HG02840 (cell line): ENCODE measurements at regions not wholly inside any gene's neighbourhood (a gene's known extent, or its start where the extent isn't known, plus 50 kb on each side); places are given as distances from the start of the nearest gene placed in this dataset.
"Not testable (repeated sequence)": the region's sequence is repeated elsewhere in the genome, so short reads cannot be mapped to it uniquely, and the experiment has no call there.

Experiments
- ATAC-seq: cut with Tn5 transposase; IDR thresholded peaks from one replicate; pipeline ENCODE4 v1.9.1; 2021; ENCODE audit warnings: mild to moderate bottlenecking, moderate library complexity, moderate number of reproducible peaks; ENCODE audit not compliant: unreplicated experiment, low FRiP score

DNA sequence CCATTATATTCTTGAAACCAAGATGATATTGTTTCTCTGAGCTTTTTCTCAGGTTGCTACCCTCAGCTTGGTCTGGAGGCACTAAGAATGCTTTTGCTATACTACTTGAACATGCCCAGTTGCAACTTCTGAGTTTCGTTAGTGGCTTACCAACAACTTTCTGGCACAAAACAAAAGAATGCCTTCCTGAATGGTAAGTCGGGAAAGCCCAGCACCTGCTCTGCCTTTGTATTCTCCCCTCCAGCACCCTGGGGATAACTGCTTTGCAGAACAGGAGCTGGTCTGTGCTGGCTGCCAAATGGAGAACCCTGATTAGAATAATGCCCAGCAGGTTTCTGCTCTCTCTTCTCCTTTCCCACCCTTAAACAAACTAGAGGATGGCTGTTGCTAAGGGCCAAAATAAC lies 149.3 kb downstream of the TGFB2 start:
- ATAC-seq = no peak

DNA sequence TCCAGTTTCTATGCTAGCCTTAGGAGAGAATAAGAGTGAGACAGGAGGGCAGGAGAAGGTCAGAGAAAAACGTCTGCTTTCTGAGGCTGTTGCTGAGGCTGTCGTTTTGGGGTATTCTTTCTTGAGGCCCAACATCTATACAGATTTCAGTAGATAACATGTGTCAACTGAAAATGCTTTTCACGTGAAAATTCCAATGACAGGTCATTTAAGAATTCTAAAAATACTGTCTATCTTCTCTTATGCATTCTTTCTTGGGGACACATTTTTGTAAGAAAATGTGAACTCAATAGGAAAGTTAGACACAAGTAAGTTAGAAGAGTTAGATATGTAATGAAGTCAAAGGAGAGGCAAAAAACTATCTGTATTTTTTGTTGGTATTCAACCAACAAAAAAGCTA lies 150.8 kb downstream of the TGFB2 start:
- no peak for ATAC-seq

DNA sequence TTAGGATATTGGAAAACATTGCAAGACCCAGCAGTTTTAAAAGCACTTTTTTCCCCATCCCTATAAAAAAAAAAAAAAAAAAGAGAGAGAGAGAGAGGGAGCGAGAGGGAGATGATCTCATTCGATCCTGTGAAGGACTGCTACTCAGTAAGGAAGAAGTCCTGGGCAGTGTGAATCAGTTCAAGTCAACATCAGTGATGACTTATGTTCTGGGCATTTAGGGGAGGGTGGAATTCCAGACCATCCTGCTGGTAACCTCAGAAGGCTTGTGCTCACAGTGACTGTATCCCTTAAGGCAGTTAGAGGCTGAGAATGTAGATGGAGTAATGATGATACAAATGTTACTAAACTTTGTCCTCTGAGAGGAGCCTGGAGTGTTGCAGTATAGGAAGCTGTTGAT lies 151.4 kb downstream of the TGFB2 start:
- no peak for ATAC-seq

DNA sequence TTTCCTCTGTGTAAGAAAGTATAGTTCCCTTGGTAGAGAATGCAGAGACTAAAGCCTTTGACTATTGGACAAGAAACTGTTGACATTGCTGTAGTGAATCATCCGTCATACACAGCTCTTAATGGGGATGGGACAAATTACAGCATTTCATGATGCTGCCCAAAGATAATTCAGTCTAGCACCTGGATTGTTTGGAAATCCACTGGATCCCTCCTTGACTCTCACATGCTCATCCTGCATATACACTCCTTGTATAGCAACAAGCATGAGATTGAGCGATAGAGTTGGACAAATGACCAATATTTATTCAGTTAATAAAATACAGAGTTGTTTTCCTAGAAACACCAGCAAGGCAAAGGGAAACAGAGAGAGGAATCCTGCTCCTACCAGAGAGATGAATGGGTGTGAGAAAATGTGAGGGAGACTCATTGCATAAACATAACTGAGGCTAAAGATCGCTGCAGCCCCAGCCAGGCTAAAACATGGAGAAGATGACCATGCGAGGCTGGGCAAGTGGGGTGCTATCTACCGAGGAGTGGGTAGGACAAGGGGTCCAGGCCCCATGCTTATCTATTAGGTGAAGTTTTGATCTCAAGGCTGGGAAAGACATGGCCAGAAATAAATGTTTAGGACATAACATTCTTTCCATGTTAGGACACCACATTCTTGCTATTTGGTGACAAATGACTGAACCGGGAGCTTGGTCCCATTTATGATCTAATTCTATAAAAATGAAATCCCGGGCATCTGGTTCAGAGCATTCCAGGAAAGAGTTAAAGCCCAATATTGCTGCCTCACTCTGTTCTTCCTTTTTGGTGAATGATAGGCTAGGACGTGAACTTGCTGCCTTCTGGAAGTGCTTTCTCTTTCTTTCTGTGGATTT lies 153.2 kb downstream of the TGFB2 start:
- no peak for ATAC-seq

DNA sequence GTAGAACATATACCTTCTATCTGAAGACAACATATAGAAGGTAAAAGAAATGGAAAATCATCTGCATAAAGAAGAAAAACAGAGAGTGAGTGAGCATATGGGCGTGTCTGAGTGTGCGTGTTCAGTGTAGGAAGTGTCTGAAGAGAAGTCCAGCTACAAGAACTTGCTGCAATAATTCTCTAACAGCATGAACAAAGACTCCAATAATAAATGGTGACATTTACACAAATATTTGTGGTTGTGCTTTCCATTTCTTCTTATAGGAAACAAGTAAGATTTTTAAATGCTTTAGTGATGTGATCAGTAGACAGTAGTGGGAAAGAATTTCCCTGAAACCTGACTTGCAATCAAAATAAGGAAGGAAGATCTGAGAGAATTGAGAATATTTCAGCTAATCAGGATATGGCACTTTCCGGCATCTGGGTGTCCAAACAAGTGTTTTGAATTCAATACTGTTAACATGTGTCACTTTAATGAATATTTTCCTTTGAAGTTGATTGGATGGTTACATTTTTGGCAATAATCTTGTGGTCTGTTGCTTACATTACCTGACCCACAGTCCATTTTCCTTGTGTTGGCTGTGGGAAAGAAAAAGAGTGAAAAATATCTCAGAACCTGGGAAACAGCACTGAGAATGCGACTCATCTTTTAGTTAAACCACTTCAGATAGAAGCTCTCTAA lies 154.0 kb downstream of the TGFB2 start:
- no peak for ATAC-seq

DNA sequence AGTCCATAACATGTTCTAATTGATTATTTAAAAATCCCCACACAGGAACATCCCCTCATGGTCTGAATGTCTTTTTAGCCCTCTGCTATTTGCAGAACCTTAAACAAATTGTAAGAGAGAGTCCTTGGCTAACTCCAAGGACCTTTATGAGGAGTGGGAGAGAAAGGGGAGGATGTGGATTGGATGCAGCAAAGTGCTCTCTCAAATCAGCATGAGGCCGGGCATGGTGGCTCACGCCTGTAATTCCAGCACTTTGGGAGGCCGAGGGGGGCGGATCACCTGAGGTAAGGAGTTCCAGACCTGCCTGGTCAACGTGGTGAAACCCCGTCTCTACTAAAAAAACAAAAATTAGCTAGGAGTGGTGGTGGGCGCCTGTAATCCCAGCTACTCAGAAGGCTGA lies 154.8 kb downstream of the TGFB2 start:
- ATAC-seq = no peak

DNA sequence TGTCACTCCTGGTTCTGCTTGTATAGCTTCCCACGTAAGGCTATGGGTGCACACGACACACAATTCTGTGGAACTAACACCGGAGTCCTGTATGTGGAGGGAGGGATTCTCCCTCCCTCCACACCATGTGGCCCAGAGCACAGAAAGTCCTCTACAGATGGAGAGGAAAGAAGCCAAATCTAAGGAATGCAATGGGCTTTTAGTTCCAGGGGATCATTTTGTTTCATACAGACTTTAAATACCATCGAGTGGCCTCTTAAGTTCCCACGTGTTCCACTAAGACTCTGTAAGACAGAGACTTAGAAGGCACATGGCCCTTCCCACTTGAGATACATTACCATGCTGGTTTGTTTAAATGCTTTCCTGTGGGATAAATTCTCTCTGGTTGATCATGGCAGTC lies 156.0 kb downstream of the TGFB2 start:
- ATAC-seq = no peak

DNA sequence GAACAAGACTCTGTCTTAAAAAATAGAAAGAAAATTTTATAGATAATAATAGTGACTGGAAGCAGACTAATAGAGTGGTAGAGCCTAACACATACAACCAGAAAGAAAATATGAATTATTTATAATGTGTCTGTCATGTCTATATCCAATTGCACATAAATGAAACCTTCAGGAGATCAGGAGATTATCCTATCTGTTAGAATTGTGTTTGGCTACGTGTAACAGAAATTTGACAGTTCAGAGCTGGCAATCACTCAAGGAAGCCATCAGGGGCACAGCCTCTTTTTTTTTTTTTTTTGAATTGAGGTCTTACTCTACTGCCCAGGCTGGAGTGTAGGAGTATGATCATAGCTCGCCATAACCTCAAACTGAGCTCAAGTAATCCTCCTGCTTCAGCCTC lies 157.2 kb downstream of the TGFB2 start:
- ATAC-seq = no peak

DNA sequence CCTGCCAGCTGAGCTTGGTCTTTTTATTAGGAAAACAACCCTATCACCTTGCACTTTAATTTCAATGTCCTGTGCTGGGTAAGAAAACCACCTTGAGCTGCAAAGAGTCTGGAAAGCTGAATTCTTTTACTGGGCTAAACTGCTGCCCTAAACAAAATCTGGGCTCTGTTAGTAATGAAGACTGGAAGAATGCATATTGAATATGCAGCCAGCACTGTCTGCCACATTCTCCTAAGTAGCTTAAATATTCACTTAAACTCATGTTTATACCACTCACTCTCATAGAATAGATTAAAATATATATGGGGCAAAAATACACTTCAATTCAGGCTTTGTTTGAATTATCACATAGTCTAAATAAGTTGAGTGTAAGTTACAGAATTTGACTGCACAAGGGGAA lies 158.0 kb downstream of the TGFB2 start:
- no peak for ATAC-seq

DNA sequence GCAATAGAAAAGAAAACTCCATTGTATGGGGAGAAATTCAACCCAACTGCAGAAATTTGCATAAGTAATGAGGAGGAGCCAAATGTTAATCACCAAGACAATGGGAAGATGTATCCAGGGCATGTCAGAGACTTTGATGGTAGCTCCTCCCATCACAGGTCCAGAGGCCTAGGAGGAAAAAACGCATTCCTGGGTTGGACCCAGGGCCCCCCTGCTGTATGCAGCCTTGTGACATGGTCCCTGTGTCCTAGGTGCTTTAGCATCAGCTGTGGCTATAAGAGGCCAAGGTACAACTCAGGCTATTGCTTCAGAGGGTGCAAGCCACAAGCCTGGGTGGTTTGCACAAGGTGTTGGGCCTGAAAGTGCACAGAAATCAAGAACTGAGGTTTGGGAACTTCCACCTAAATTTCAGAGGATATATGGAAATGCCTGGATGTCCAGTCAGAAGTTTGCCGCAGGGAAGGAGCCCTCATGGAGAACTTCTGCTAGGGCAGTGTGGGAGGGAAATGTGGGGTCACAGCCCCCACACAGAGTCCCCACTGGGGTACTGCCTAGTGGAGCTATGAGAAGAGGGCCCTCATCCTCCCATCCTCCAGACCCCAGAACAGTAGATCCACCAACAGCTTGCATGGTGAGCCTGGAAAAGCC lies 162.3 kb downstream of the TGFB2 start:
- no peak for ATAC-seq

DNA sequence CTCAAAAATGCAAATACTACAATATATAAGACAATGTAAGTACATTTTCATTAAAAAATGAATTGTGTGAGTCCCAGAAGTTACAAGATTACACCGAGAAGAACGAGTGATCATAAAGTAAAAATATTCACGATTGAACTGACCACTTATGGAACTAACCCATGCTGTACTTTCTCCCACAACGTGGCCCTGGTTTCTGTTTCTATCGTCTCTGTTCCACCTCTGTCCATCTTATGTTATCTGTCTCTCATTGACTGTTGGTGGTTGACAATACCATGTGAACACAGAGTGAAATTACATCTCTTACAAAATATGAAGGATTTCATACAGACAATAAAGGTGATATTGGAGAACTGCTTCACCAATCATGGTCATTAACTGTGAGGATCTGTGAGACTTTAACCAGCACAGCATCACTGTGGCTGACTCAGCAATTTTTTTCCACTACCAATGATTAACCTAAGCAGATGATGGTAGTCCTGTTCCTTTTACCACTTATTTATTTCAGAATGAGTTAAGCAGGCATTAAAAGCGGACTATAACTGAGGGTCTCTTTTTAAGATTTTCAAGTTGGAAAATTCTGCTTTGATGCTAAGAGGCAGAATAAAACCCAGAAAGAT lies 165.1 kb downstream of the TGFB2 start:
- no peak for ATAC-seq

DNA sequence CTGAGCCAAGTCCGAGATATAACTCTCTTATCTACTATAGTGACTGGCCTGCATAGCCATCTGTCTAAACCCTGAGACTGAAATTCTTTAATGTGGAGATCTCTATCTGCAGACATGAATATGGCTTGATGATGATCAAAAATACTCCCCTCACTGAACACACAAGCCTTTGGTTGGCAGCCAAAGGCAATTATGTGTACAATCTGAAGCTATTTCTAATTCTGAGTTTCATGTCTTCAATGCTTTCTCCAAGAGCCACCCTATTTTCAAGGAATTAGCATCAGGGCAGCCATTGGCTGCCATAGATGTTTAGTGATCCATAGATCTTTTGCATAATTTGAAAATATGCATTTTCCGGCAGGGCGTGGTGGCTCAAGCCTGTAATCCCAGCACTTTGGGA lies 168.2 kb downstream of the TGFB2 start:
- no peak for ATAC-seq

DNA sequence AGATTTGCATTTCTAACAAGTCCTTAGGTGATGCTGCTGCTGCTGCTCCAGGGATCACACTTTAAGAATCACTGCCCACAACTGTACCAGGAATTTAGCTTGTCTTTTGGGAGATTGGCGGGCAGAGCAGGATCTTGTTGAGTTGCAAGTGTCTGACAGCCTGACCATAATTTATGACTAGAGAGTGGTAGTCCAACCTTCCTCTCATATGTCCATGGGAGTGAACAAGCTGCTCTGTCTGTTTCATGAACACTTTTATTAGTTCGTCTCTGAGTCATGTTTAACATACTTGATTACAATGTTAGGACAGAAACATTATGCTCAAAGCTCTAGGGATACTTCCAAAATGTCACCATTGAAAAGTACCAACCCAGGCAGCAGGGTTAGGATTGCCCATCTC lies 169.6 kb downstream of the TGFB2 start:
- ATAC-seq = no peak

DNA sequence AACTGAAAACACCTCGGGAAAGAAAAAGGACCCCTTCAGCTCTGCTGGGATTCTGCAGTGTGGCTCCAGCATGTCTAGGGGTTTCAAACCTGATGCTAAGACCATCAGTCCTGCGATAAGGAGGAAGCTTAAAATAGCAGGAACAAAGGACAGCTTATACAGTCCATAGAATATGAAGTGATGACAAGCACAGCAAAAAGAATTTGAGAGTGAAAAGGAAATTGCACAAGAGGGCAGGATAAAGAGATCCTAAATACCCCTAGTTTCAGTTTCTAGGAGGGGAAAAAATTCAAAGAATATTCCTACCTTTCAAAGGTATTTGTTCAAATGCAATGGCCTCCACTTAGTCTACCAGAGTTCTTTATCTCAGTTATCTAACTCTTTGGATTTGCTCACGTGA lies 171.4 kb downstream of the TGFB2 start:
- no peak for ATAC-seq

DNA sequence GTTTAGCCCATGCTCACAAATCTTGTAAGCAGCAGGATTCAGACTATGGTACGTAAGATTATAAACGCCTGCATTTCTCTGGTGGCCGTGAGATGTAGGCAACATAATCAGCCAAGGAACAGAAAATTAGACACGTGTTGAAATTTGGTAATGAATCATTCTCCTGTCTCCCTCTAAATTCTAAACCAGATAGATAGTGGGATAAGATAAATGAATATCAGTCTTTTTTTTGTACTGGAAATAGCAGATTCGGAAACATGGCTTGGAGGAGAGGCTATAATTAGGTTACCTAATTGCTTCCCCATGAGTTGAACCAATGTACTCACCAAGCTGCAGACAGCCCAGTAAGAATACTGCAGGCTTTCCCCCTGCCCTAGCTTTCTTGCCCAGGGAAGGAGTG lies 172.3 kb downstream of the TGFB2 start:
- no peak for ATAC-seq

DNA sequence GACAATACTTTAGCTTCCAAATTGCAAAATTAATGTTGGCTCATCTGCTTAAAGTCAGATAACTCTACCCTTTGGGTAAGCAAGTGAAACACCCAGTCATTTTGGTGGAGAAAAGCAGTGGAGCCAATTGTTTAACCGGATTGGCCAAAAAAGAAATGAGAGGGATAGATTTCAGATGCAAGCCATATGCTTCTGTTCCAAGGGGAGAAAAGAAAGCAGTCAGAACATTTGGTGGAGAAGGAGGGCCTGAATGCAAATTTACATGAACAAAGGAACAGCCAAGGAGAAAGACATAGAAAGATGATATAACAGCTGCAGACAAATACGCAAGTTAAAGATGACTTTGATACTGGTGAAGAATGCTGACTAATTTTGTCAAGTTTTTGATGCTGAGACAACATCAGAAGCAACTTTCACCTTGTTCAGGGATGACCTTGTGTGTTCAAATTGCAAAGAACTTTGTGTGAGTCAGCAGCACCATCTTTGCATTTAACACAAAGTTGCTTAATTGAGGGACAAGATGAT lies 173.1 kb downstream of the TGFB2 start:
- no peak for ATAC-seq

DNA sequence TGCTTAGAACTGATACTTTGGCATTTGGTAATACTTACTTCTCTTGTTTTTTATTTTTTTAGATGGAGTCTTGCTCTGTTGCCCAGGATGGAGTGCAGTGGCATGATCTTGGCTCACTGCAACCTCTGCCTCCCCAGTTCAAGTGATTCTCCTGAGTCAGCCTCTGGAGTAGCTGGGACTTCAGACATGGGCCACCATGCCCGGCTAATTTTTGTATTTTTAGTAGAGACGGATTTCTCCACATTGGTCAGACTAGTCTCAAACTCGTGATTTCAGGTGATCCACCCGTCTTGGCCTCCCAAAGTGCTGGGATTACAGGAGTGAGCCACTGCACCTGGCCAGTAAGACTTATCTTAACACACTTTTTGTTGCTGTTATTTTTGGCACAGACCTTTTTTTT lies 175.5 kb downstream of the TGFB2 start:
- ATAC-seq = not testable (repeated sequence)

DNA sequence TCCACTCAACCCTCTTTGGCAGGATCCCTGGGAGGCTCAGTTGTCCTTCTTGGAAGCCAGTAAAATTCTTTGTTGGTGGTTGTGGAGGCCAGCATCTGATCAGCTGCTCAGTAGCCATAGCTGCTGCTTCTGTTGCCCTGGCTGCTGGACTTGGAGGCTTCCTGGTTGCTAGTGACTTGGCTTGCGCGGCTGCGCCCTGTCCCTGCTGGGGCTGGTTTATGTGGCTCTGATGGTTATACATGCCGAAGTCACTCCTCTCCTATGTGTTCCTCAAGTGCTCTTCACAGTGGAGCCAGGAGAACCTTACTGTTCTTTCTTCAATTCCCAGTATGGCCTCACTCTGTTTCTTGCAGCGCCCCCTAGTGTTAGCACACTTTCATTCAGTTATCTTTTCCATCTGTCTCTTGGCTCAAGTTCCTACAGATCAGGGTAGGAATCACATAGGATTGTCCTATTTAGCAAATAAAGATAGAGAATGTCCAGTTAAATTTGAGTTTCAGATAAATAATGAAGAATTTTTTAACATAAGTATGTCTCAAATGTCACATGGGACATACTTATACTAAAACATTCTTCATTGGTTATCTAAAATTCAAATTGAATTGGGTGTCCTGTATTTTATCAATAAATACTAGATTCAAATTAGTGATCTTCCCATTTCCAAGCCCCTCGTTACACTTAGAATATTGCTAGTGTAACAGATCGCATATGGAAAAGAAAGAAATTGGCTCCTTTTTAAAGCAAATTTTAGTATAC lies 176.5 kb downstream of the TGFB2 start:
- ATAC-seq = no peak

DNA sequence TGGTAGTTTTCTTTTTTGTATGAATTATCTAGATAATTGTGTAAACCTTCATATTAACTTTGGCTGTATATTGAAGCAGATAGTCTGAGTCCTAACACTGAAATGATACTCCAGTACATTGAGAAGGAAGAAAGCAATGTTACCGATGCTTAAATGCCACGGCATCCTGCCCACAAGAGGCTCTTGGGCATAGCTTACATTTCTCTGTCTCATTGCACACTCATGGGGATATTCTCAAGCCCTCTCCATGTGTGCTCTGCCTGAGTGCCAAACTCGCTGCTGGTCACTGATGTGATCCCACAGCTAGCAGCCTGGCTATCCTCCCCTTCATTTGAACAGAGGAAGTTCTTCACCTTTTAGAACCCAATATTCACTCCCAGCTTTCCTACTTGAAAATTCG lies 179.4 kb downstream of the TGFB2 start:
- ATAC-seq = no peak

DNA sequence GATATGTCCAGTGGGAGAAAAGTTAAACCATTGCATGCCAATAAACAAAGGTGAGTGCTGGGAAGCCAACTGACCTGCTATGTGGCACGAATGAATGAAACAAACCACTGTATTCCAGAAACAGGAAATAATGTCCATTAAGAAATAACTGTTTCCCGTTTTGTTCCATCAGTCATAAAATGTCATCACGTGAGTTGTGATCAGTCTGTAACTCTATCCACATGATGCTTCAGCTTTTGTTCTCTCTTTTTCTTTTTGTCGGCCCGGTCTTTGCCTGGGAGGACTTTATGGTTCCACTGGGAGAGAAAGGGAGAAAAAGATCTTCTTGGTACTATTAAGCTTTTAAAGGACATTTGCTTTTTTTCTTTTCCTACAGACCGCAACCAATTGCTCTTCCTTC lies 179.9 kb downstream of the TGFB2 start:
- no peak for ATAC-seq
